GM12878 (cell line): ENCODE measurements at regions not wholly inside any gene's neighbourhood (a gene's known extent, or its start where the extent isn't known, plus 50 kb on each side); places are given as distances from the start of the nearest gene placed in this dataset.

Experiments used
- ATF3 ChIP-seq: IDR thresholded peaks from 2 replicates; pipeline ENCODE4 v1.6.1; 2011; ENCODE audit warnings: low read depth, mild to moderate bottlenecking, low read length, moderate library complexity, borderline replicate concordance; ENCODE audit errors: extremely low read depth
- HDAC2 ChIP-seq: fragments of 200-600 bp; sonication (generic); IDR thresholded peaks from 2 replicates; pipeline ENCODE4 v1.6.1; 2017
- MAX ChIP-seq: IDR thresholded peaks from 2 replicates; pipeline ENCODE4 v1.6.1; 2012; ENCODE audit warnings: low read depth, low read length, improper control_type of control experiment
- MXI1 ChIP-seq: fragments of 150-350 bp; IDR thresholded peaks from 2 replicates; pipeline ENCODE4 v1.6.1; 2011; ENCODE audit warnings: low read depth, mild to moderate bottlenecking, inconsistent platforms, low read length, improper control_type of control experiment
- NKRF ChIP-seq: fragments of 450-650 bp; conservative IDR thresholded peaks from 2 replicates; pipeline ENCODE4 v1.6.1; 2017; ENCODE audit warnings: mild to moderate bottlenecking, moderate library complexity
- SPI1 ChIP-seq: IDR thresholded peaks from 2 replicates; pipeline ENCODE4 v1.6.1; 2011; ENCODE audit warnings: low read depth, mild to moderate bottlenecking, low read length, moderate library complexity, borderline replicate concordance; ENCODE audit not compliant: insufficient read depth
- SREBF2 ChIP-seq: IDR thresholded peaks from 2 replicates; pipeline ENCODE4 v1.6.1; 2012; ENCODE audit warnings: mild to moderate bottlenecking, low read length
- SRF ChIP-seq, 2 experiments: IDR thresholded peaks; 2 replicates each; pipeline ENCODE4 v1.6.1; 2011; ENCODE audit warnings: low read depth in 2 of 2, low read length in 2 of 2, mild to moderate bottlenecking in 1 of 2, moderate library complexity in 1 of 2
- WRNIP1 ChIP-seq: IDR thresholded peaks from 2 replicates; pipeline ENCODE4 v1.6.1; 2011; ENCODE audit warnings: low read depth, low read length, improper control_type of control experiment, borderline replicate concordance
- ZNF622 ChIP-seq: fragments of 450-650 bp; IDR thresholded peaks from 2 replicates; pipeline ENCODE4 v1.6.1; 2017; ENCODE audit warnings: mild to moderate bottlenecking, inconsistent platforms
- TF ChIP-seq, protein P1 (sequence below): fragments of 450-650 bp; IDR thresholded peaks from 2 replicates; pipeline ENCODE4 v1.6.1; 2017; ENCODE audit warnings: mild to moderate bottlenecking, low read depth, inconsistent platforms; ENCODE audit not compliant: poor library complexity, severe bottlenecking
- TF ChIP-seq, protein P2 (sequence below): IDR thresholded peaks from 2 replicates; pipeline ENCODE4 v1.6.1; 2012; ENCODE audit warnings: low read depth, low read length, improper control_type of control experiment
- TF ChIP-seq, protein P3 (sequence below): IDR thresholded peaks from 2 replicates; pipeline ENCODE4 v1.6.1; 2012; ENCODE audit warnings: mild to moderate bottlenecking, low read depth, low read length

- no peak for TF ChIP-seq WRNIP1
- TF ChIP-seq MXI1 = no peak
- TF ChIP-seq, protein P1, sequence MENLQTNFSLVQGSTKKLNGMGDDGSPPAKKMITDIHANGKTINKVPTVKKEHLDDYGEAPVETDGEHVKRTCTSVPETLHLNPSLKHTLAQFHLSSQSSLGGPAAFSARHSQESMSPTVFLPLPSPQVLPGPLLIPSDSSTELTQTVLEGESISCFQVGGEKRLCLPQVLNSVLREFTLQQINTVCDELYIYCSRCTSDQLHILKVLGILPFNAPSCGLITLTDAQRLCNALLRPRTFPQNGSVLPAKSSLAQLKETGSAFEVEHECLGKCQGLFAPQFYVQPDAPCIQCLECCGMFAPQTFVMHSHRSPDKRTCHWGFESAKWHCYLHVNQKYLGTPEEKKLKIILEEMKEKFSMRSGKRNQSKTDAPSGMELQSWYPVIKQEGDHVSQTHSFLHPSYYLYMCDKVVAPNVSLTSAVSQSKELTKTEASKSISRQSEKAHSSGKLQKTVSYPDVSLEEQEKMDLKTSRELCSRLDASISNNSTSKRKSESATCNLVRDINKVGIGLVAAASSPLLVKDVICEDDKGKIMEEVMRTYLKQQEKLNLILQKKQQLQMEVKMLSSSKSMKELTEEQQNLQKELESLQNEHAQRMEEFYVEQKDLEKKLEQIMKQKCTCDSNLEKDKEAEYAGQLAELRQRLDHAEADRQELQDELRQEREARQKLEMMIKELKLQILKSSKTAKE = no peak
- TF ChIP-seq ZNF622 = no peak
- no peak for TF ChIP-seq SPI1
- no peak for TF ChIP-seq MAX
- TF ChIP-seq NKRF = no peak
- TF ChIP-seq, protein P2, sequence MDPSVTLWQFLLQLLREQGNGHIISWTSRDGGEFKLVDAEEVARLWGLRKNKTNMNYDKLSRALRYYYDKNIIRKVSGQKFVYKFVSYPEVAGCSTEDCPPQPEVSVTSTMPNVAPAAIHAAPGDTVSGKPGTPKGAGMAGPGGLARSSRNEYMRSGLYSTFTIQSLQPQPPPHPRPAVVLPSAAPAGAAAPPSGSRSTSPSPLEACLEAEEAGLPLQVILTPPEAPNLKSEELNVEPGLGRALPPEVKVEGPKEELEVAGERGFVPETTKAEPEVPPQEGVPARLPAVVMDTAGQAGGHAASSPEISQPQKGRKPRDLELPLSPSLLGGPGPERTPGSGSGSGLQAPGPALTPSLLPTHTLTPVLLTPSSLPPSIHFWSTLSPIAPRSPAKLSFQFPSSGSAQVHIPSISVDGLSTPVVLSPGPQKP = no peak
- TF ChIP-seq, protein P3, sequence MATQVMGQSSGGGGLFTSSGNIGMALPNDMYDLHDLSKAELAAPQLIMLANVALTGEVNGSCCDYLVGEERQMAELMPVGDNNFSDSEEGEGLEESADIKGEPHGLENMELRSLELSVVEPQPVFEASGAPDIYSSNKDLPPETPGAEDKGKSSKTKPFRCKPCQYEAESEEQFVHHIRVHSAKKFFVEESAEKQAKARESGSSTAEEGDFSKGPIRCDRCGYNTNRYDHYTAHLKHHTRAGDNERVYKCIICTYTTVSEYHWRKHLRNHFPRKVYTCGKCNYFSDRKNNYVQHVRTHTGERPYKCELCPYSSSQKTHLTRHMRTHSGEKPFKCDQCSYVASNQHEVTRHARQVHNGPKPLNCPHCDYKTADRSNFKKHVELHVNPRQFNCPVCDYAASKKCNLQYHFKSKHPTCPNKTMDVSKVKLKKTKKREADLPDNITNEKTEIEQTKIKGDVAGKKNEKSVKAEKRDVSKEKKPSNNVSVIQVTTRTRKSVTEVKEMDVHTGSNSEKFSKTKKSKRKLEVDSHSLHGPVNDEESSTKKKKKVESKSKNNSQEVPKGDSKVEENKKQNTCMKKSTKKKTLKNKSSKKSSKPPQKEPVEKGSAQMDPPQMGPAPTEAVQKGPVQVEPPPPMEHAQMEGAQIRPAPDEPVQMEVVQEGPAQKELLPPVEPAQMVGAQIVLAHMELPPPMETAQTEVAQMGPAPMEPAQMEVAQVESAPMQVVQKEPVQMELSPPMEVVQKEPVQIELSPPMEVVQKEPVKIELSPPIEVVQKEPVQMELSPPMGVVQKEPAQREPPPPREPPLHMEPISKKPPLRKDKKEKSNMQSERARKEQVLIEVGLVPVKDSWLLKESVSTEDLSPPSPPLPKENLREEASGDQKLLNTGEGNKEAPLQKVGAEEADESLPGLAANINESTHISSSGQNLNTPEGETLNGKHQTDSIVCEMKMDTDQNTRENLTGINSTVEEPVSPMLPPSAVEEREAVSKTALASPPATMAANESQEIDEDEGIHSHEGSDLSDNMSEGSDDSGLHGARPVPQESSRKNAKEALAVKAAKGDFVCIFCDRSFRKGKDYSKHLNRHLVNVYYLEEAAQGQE = no peak
- no peak for TF ChIP-seq ATF3
- TF ChIP-seq SRF (IDR thresholded peaks at IDR 0.05; ENCODE audit: low read depth in 2 of 2, low read length in 2 of 2) = no peak
- no peak for TF ChIP-seq SREBF2
- no peak for TF ChIP-seq HDAC2
Observed at GRCh38 chr11:92727769-92728168, 241.7 kb upstream of the MTNR1B start.
